ENCODE measurements at regions not wholly inside any gene's neighbourhood (a gene's known extent, or its start where the extent isn't known, plus 50 kb on each side); places are given as distances from the start of the nearest gene placed in this dataset.

GRCh38 chr6:134584847-134585516 is 267.1 kb upstream of the SGK1 start:
- no peak for TF ChIP-seq CTCF (IDR thresholded peaks at IDR 0.05; ENCODE audit: extremely low read depth in 1 of 2, insufficient read depth in 1 of 2, low read depth in 1 of 2, low read length in 2 of 2)
- no peak for TF ChIP-seq EZH2 (IDR thresholded peaks at IDR 0.05; ENCODE audit: borderline replicate concordance, low read depth, low read length, severe bottlenecking)
- TF ChIP-seq JUN (IDR thresholded peaks at IDR 0.05; ENCODE audit: borderline replicate concordance, insufficient read depth, insufficient read length, low read depth), result no peak
- TF ChIP-seq POLR2AphosphoS5 (IDR thresholded peaks at IDR 0.05; ENCODE audit: insufficient read depth, low read depth, low read length), result no peak
- no peak for TF ChIP-seq FOS (IDR thresholded peaks at IDR 0.05; ENCODE audit: borderline replicate concordance, insufficient read depth, low read length)
- TF ChIP-seq POLR2A (IDR thresholded peaks at IDR 0.05; ENCODE audit: low read depth, low read length), result no peak
- Histone ChIP-seq H3K27ac (ENCODE audit: insufficient read depth, low read depth, low read length) (no peak overlapping the region), H3K9me1 (replicated peaks; ENCODE audit: control insufficient read depth, extremely low read depth, insufficient read depth, low read length) (no peaks in the 10 kb centered on the region), H3K9ac (replicated peaks; ENCODE audit: extremely low read depth, insufficient read depth, low read length) (no peak overlapping the region), H3K79me2 (ENCODE audit: control insufficient read depth, insufficient read depth, low read length) (no peaks in the 10 kb centered on the region), H2AFZ (ENCODE audit: low read depth, low read length) (no peak overlapping the region), H3K9me3 (replicated peaks; ENCODE audit: control insufficient read depth, insufficient read depth, low read length) (no peaks in the 10 kb centered on the region), H4K20me1 (replicated peaks; ENCODE audit: control insufficient read depth, extremely low read depth, insufficient read depth, low read length) (no peaks in the 10 kb centered on the region), H3K36me3 (ENCODE audit: control insufficient read depth in 2 of 2, extremely low read depth in 1 of 2, insufficient read depth in 2 of 2, low read length in 2 of 2) (no peaks in the 10 kb centered on the region), H3K4me1 (ENCODE audit: control insufficient read depth, extremely low read depth, insufficient read depth, low read length) (no peaks in the 10 kb centered on the region), H3K4me2 (ENCODE audit: insufficient read depth, low read length) (no peak overlapping the region), H3K4me3 (replicated peaks in 1 of 3; ENCODE audit: insufficient read depth in 1 of 3, low read depth in 1 of 3, low read length in 3 of 3) (no peak overlapping the region), H3K27me3 (ENCODE audit: control insufficient read depth in 2 of 2, insufficient read depth in 2 of 2, low read length in 2 of 2) (no peaks in the 10 kb centered on the region)
- intact Hi-C loops (cut with micrococcal nuclease), result no loop called here
- BruUV-seq (replicated peaks), result no TSS peak
- DNase-seq (ENCODE audit: low read depth, low spot score) (no peak), FAIRE-seq (no peak)
- dilution Hi-C loops (cut with MboI; ENCODE audit: extremely low pct_ligation_motif_present, low sequenced_read_pairs), result no loop called here
- POLR2A ChIA-PET, result no interaction called here
- CTCF ChIA-PET, result interaction anchor here (0.9 kb wide), 1 partner anchor 56 kb away, joined by 3 read pairs; no protein-coding TSS in a partner anchor

Measured in endothelial cell of umbilical vein (primary cell).